OCI-LY1 (cell line): ENCODE measurements at regions not wholly inside any gene's neighbourhood (a gene's known extent, or its start where the extent isn't known, plus 50 kb on each side); places are given as distances from the start of the nearest gene placed in this dataset.

Experiments
- H2AFZ ChIP-seq: fragments of 200-600 bp; sonication (generic), shearing (Covaris generic); 2 replicates; pipeline ENCODE4 v1.6.0; 2014; ENCODE audit warnings: antibody characterized with exemption, mild to moderate bottlenecking, low read length
- H3F3A ChIP-seq: fragments of 200-600 bp; sonication (generic), shearing (Covaris generic); 2 replicates; pipeline ENCODE4 v1.6.0; 2014; ENCODE audit warnings: mild to moderate bottlenecking, antibody characterized with exemption, low read length, moderate library complexity; ENCODE audit not compliant: insufficient read depth
- H3K27ac ChIP-seq: fragments of 200-600 bp; sonication (generic); 2 replicates; pipeline ENCODE4 v1.5.1; 2014; ENCODE audit warnings: low read length, mixed run types, mild to moderate bottlenecking, low read depth; ENCODE audit not compliant: poor library complexity, severe bottlenecking
- H3K27me3 ChIP-seq: fragments of 200-600 bp; sonication (generic); 2 replicates; pipeline ENCODE4 v1.6.0; 2014; ENCODE audit warnings: antibody characterized with exemption, mild to moderate bottlenecking, low read length, moderate library complexity; ENCODE audit not compliant: insufficient read depth
- H3K36me3 ChIP-seq: fragments of 200-600 bp; sonication (generic); 2 replicates; pipeline ENCODE4 v1.6.1; 2014; ENCODE audit warnings: mild to moderate bottlenecking, antibody characterized with exemption, low read length, moderate library complexity, mixed read lengths; ENCODE audit not compliant: insufficient read depth
- H3K4me1 ChIP-seq: fragments of 200-600 bp; sonication (generic); 2 replicates; pipeline ENCODE4 v1.5.1; 2014; ENCODE audit warnings: mild to moderate bottlenecking, low read length, moderate library complexity; ENCODE audit not compliant: insufficient read depth, severe bottlenecking
- H3K4me2 ChIP-seq: fragments of 200-600 bp; sonication (generic), shearing (Covaris generic); 2 replicates; pipeline ENCODE4 v1.6.1; 2014; ENCODE audit warnings: low read length
- H3K4me3 ChIP-seq: fragments of 200-600 bp; sonication (generic); 2 replicates; pipeline ENCODE4 v1.5.1; 2014; ENCODE audit warnings: low read length, low read depth, mild to moderate bottlenecking, mixed read lengths; ENCODE audit not compliant: poor library complexity, severe bottlenecking
- H3K79me2 ChIP-seq: fragments of 200-600 bp; shearing (Covaris generic); 2 replicates; pipeline ENCODE4 v1.6.1; 2016; ENCODE audit warnings: mixed run types, low read length, mixed read lengths; ENCODE audit not compliant: insufficient read depth
- H3K9ac ChIP-seq: fragments of 200-600 bp; sonication (generic), shearing (Covaris generic); 2 replicates; pipeline ENCODE4 v1.6.1; 2014; ENCODE audit warnings: mild to moderate bottlenecking, low read length, mixed read lengths
- H3K9me2 ChIP-seq: fragments of 200-600 bp; sonication (generic), shearing (Covaris generic); 2 replicates; pipeline ENCODE4 v1.6.1; 2014; ENCODE audit warnings: low read depth, mild to moderate bottlenecking, low read length, mixed read lengths
- H3K9me3 ChIP-seq: fragments of 200-600 bp; shearing (Covaris generic); 2 replicates; pipeline ENCODE4 v1.6.1; 2014; ENCODE audit warnings: low read length, mixed read lengths
- H4K20me1 ChIP-seq: fragments of 200-600 bp; sonication (generic), shearing (Covaris generic); 2 replicates; pipeline ENCODE4 v1.6.0; 2016; ENCODE audit warnings: mild to moderate bottlenecking, low read length; ENCODE audit not compliant: insufficient read depth
- EZH2 ChIP-seq: fragments of 200-600 bp; sonication (generic), shearing (Covaris generic); IDR thresholded peaks from 2 replicates; pipeline ENCODE4 v1.8.0; 2017; ENCODE audit warnings: borderline replicate concordance, mixed run types, mild to moderate bottlenecking, antibody characterized with exemption, low read length, moderate library complexity, mixed read lengths
- TF ChIP-seq, protein P1 (sequence below): fragments of 200-600 bp; sonication (generic), shearing (Covaris generic); IDR thresholded peaks from 2 replicates; pipeline ENCODE4 v1.5.1; 2017; ENCODE audit warnings: mild to moderate bottlenecking, antibody characterized with exemption, low read length, moderate library complexity, mixed read lengths

DNA sequence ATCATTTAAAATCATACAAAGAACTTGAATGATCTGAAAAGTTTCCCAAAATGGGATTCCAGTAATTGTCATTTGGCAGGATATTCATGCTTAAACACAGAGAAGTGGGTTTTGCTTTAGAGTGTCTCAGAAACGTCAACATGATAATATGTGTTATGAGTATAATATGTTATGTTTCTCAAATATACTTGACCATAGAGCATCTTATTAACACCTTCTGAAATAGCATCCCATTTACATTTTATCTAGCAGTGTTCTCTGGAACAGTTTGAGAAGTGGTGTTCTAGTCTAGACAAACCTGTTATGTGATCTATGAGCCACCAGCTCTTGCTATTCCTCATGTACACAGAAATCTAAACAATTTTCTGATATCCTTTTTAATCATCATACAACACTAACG lies 588.8 kb upstream of the PBX1 start:
- Histone ChIP-seq H3K9ac (no peak overlapping the region), H3K9me2 (no peaks in the 10 kb centered on the region), H3F3A (no peaks in the 10 kb centered on the region), H3K36me3 (no peaks in the 10 kb centered on the region), H3K27me3 (no peaks in the 10 kb centered on the region), H3K9me3 (no peaks in the 10 kb centered on the region), H3K27ac (no peak overlapping the region), H3K4me2 (no peak overlapping the region), H3K79me2 (no peaks in the 10 kb centered on the region), H4K20me1 (no peaks in the 10 kb centered on the region), H3K4me3 (no peak overlapping the region), H3K4me1 (no peaks in the 10 kb centered on the region), H2AFZ (no peak overlapping the region)
- TF ChIP-seq EZH2: no peak
- TF ChIP-seq, protein P1, sequence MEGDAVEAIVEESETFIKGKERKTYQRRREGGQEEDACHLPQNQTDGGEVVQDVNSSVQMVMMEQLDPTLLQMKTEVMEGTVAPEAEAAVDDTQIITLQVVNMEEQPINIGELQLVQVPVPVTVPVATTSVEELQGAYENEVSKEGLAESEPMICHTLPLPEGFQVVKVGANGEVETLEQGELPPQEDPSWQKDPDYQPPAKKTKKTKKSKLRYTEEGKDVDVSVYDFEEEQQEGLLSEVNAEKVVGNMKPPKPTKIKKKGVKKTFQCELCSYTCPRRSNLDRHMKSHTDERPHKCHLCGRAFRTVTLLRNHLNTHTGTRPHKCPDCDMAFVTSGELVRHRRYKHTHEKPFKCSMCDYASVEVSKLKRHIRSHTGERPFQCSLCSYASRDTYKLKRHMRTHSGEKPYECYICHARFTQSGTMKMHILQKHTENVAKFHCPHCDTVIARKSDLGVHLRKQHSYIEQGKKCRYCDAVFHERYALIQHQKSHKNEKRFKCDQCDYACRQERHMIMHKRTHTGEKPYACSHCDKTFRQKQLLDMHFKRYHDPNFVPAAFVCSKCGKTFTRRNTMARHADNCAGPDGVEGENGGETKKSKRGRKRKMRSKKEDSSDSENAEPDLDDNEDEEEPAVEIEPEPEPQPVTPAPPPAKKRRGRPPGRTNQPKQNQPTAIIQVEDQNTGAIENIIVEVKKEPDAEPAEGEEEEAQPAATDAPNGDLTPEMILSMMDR: no peak

DNA sequence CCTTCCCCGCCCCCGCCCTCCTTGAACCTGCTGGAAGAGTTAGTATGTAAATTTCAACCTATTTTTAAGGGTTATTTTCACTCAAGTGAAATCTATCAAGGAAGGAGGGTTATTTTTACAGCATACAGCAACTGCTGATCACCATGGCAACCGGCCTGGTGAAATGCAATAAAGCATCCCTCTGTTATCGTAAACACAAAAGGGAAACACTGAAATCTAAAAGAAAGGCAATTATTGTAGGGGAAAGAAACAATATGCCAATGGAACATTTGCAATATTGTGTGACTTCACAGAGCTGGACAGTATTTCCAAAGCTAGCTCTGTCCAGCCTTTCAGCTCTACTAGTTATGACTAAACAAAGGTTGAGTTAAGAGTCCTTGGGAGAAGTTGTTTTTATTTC lies 588.3 kb upstream of the PBX1 start:
- TF ChIP-seq, protein P1: no peak
- TF ChIP-seq EZH2: no peak
- Histone ChIP-seq H3K79me2 (no peaks in the 10 kb centered on the region), H3K9me2 (no peaks in the 10 kb centered on the region), H3K4me2 (no peak overlapping the region), H2AFZ (no peak overlapping the region), H4K20me1 (no peaks in the 10 kb centered on the region), H3K27me3 (no peaks in the 10 kb centered on the region), H3K4me3 (no peak overlapping the region), H3K9me3 (no peaks in the 10 kb centered on the region), H3F3A (no peaks in the 10 kb centered on the region), H3K36me3 (no peaks in the 10 kb centered on the region), H3K9ac (no peak overlapping the region), H3K27ac (no peak overlapping the region), H3K4me1 (no peaks in the 10 kb centered on the region)

DNA sequence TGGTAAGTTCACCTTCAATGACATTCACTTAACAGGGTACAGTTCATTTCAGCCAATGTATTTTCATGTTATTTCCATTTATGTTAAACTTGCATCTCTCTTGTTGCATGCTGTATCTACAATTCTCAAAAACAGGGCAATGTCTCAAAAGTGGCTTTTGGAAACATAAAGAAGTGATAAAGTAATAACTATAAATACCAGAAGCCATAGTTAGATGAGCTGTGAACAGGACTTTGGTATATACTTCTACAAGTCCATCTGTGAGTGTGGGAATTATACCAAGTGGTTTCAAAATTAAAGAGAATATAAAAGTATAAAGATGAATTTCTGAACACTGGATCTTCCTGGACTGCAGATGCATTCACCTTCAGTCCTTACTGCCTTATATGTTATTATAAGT lies 585.4 kb upstream of the PBX1 start:
- TF ChIP-seq, protein P1: no peak
- TF ChIP-seq EZH2: no peak
- no peaks in the 10 kb centered on the region for H3K9me2 ChIP-seq
- no peak overlapping the region for H3K27ac ChIP-seq
- no peaks in the 10 kb centered on the region for H3K36me3 ChIP-seq
- H3K4me2 ChIP-seq: no peak overlapping the region
- no peaks in the 10 kb centered on the region for H3K9me3 ChIP-seq
- no peaks in the 10 kb centered on the region for H3K4me1 ChIP-seq
- no peaks in the 10 kb centered on the region for H3K27me3 ChIP-seq
- no peak overlapping the region for H3K4me3 ChIP-seq
- H3K9ac ChIP-seq: no peak overlapping the region
- H2AFZ ChIP-seq: no peak overlapping the region
- H3F3A ChIP-seq: no peaks in the 10 kb centered on the region
- H3K79me2 ChIP-seq: no peaks in the 10 kb centered on the region
- no peaks in the 10 kb centered on the region for H4K20me1 ChIP-seq
